ENCODE measurements at regions not wholly inside any gene's neighbourhood (a gene's known extent, or its start where the extent isn't known, plus 50 kb on each side); places are given as distances from the start of the nearest gene placed in this dataset.

DNA sequence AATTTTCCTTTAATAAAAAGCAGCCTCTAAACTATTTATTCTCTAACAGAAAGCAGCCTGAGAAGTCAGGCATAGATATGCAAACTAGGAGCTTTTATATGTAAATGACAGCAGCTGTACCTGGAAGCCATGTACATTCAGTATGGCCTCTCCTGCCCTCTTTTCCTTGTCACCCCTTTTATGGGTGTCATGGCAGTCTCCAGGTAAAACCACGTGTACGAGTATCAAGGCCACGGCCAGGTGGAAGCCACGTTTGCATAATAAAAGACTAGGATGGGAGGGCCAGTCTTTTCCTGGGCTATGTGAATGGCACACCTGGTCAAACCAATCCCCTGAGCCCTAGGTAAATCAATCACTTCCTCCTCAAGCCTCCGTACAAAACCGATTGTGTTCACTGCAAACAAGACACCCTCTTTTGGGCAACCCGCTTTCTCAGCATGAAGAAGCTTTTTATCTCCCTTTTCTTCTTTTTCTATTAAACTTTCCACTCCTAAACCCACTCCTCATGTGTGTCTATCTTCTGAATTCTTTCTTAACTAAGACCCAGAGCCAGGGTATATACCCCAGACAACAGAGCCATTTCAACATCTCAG is 419.5 kb upstream of the CTNND2 start (continued):
- TF ChIP-seq, protein P1, sequence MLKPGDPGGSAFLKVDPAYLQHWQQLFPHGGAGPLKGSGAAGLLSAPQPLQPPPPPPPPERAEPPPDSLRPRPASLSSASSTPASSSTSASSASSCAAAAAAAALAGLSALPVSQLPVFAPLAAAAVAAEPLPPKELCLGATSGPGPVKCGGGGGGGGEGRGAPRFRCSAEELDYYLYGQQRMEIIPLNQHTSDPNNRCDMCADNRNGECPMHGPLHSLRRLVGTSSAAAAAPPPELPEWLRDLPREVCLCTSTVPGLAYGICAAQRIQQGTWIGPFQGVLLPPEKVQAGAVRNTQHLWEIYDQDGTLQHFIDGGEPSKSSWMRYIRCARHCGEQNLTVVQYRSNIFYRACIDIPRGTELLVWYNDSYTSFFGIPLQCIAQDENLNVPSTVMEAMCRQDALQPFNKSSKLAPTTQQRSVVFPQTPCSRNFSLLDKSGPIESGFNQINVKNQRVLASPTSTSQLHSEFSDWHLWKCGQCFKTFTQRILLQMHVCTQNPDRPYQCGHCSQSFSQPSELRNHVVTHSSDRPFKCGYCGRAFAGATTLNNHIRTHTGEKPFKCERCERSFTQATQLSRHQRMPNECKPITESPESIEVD (tag by site-specific recombination; IDR thresholded peaks at IDR 0.05) = no peak
- TF ChIP-seq, protein P2, sequence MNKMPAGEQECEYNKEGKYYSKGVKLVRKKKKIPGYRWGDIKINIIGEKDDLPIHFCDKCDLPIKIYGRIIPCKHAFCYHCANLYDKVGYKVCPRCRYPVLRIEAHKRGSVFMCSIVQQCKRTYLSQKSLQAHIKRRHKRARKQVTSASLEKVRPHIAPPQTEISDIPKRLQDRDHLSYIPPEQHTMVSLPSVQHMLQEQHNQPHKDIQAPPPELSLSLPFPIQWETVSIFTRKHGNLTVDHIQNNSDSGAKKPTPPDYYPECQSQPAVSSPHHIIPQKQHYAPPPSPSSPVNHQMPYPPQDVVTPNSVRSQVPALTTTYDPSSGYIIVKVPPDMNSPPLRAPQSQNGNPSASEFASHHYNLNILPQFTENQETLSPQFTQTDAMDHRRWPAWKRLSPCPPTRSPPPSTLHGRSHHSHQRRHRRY (tag by site-specific recombination; IDR thresholded peaks at IDR 0.05) = no peak
- TF ChIP-seq ZBTB17 (tag by site-specific recombination; IDR thresholded peaks at IDR 0.05) (no peak), BCL11B (tag by site-specific recombination; IDR thresholded peaks at IDR 0.05; ENCODE audit: low read depth) (no peak), GLIS2 (tag by site-specific recombination; IDR thresholded peaks at IDR 0.05) (no peak), ZNF391 (tag by site-specific recombination; IDR thresholded peaks at IDR 0.05; ENCODE audit: borderline replicate concordance, low read depth) (no peak)

DNA sequence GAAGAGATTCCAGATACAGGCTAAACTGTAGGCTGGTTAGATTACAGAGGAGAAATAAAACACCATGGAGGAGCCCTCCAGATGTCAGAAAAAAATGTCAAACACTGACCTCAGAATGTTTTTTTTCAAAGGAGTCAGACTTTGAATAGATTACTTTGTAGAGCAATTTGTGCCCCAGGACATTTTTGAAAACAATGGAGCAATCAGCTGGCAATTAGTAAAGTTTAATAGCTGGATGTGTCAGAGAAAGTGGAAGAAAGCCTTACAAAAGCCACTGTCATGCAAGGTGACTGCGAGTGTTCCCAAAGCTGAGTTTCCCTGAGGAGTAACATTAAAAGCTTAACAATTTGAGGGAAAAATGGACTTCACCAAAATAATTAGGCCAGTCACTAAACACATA is 417.8 kb upstream of the CTNND2 start:
- Histone ChIP-seq H3K4me3 (ENCODE audit: low read depth, low read length) (no peak overlapping the region), H3K27ac (ENCODE audit: extremely low read depth, low read depth, low read length) (no peak overlapping the region), H3K36me3 (ENCODE audit: control insufficient read depth in 2 of 2, insufficient read depth in 1 of 2, low read length in 2 of 2) (no peaks in the 10 kb centered on the region), H3K9me3 (ENCODE audit: control insufficient read depth, insufficient read depth, low read depth, low read length) (no peaks in the 10 kb centered on the region), H3K4me1 (ENCODE audit: control insufficient read depth, insufficient read depth, low read length) (no peaks in the 10 kb centered on the region)
- ChIA-PET POLR2A (no interaction called here), CTCF (no interaction called here)
- TF ChIP-seq ZNF521 (tag by site-specific recombination; IDR thresholded peaks at IDR 0.05) = no peak
- TF ChIP-seq ZNF596 (tag by site-specific recombination; IDR thresholded peaks at IDR 0.05) = no peak
- no peak for TF ChIP-seq GFI1B (tag by site-specific recombination; IDR thresholded peaks at IDR 0.05)
- TF ChIP-seq ZNF175 (tag by site-specific recombination; IDR thresholded peaks at IDR 0.05) = no peak
- no peak for TF ChIP-seq ZNF404 (tag by site-specific recombination; IDR thresholded peaks at IDR 0.05)
- no peak for TF ChIP-seq ZFP41 (tag by site-specific recombination; IDR thresholded peaks at IDR 0.05; ENCODE audit: borderline replicate concordance)
- TF ChIP-seq MZF1 (tag by site-specific recombination; IDR thresholded peaks at IDR 0.05; ENCODE audit: borderline replicate concordance) = no peak
- TF ChIP-seq, protein P3, sequence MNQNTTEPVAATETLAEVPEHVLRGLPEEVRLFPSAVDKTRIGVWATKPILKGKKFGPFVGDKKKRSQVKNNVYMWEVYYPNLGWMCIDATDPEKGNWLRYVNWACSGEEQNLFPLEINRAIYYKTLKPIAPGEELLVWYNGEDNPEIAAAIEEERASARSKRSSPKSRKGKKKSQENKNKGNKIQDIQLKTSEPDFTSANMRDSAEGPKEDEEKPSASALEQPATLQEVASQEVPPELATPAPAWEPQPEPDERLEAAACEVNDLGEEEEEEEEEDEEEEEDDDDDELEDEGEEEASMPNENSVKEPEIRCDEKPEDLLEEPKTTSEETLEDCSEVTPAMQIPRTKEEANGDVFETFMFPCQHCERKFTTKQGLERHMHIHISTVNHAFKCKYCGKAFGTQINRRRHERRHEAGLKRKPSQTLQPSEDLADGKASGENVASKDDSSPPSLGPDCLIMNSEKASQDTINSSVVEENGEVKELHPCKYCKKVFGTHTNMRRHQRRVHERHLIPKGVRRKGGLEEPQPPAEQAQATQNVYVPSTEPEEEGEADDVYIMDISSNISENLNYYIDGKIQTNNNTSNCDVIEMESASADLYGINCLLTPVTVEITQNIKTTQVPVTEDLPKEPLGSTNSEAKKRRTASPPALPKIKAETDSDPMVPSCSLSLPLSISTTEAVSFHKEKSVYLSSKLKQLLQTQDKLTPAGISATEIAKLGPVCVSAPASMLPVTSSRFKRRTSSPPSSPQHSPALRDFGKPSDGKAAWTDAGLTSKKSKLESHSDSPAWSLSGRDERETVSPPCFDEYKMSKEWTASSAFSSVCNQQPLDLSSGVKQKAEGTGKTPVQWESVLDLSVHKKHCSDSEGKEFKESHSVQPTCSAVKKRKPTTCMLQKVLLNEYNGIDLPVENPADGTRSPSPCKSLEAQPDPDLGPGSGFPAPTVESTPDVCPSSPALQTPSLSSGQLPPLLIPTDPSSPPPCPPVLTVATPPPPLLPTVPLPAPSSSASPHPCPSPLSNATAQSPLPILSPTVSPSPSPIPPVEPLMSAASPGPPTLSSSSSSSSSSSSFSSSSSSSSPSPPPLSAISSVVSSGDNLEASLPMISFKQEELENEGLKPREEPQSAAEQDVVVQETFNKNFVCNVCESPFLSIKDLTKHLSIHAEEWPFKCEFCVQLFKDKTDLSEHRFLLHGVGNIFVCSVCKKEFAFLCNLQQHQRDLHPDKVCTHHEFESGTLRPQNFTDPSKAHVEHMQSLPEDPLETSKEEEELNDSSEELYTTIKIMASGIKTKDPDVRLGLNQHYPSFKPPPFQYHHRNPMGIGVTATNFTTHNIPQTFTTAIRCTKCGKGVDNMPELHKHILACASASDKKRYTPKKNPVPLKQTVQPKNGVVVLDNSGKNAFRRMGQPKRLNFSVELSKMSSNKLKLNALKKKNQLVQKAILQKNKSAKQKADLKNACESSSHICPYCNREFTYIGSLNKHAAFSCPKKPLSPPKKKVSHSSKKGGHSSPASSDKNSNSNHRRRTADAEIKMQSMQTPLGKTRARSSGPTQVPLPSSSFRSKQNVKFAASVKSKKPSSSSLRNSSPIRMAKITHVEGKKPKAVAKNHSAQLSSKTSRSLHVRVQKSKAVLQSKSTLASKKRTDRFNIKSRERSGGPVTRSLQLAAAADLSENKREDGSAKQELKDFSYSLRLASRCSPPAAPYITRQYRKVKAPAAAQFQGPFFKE (tag by site-specific recombination; IDR thresholded peaks at IDR 0.05; ENCODE audit: borderline replicate concordance) = no peak
- no peak for TF ChIP-seq YY1 (tag by site-specific recombination; IDR thresholded peaks at IDR 0.05)
- no peak for TF ChIP-seq ZNF747 (tag by site-specific recombination; IDR thresholded peaks at IDR 0.05)
- no peak for TF ChIP-seq ZNF335 (tag by site-specific recombination; conservative IDR thresholded peaks at IDR 0.05)
- TF ChIP-seq, protein P4, sequence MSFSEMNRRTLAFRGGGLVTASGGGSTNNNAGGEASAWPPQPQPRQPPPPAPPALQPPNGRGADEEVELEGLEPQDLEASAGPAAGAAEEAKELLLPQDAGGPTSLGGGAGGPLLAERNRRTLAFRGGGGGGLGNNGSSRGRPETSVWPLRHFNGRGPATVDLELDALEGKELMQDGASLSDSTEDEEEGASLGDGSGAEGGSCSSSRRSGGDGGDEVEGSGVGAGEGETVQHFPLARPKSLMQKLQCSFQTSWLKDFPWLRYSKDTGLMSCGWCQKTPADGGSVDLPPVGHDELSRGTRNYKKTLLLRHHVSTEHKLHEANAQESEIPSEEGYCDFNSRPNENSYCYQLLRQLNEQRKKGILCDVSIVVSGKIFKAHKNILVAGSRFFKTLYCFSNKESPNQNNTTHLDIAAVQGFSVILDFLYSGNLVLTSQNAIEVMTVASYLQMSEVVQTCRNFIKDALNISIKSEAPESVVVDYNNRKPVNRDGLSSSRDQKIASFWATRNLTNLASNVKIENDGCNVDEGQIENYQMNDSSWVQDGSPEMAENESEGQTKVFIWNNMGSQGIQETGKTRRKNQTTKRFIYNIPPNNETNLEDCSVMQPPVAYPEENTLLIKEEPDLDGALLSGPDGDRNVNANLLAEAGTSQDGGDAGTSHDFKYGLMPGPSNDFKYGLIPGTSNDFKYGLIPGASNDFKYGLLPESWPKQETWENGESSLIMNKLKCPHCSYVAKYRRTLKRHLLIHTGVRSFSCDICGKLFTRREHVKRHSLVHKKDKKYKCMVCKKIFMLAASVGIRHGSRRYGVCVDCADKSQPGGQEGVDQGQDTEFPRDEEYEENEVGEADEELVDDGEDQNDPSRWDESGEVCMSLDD (tag by site-specific recombination; IDR thresholded peaks at IDR 0.05) = no peak
- no peak for TF ChIP-seq GLI4 (tag by site-specific recombination; IDR thresholded peaks at IDR 0.05)
- TF ChIP-seq, protein P5, sequence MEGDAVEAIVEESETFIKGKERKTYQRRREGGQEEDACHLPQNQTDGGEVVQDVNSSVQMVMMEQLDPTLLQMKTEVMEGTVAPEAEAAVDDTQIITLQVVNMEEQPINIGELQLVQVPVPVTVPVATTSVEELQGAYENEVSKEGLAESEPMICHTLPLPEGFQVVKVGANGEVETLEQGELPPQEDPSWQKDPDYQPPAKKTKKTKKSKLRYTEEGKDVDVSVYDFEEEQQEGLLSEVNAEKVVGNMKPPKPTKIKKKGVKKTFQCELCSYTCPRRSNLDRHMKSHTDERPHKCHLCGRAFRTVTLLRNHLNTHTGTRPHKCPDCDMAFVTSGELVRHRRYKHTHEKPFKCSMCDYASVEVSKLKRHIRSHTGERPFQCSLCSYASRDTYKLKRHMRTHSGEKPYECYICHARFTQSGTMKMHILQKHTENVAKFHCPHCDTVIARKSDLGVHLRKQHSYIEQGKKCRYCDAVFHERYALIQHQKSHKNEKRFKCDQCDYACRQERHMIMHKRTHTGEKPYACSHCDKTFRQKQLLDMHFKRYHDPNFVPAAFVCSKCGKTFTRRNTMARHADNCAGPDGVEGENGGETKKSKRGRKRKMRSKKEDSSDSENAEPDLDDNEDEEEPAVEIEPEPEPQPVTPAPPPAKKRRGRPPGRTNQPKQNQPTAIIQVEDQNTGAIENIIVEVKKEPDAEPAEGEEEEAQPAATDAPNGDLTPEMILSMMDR (tag by site-specific recombination; IDR thresholded peaks at IDR 0.05) = no peak
- TF ChIP-seq KLF7 (tag by site-specific recombination; IDR thresholded peaks at IDR 0.05; ENCODE audit: borderline replicate concordance) = no peak
- no peak for TF ChIP-seq MEIS1 (CRISPR knock-in tag; IDR thresholded peaks at IDR 0.05; ENCODE audit: borderline replicate concordance)
